GM12891 (cell line): ENCODE measurements at regions not wholly inside any gene's neighbourhood (a gene's known extent, or its start where the extent isn't known, plus 50 kb on each side); places are given as distances from the start of the nearest gene placed in this dataset.

ENCODE experiments used
- DNase-seq: peaks from one replicate; pipeline ENCODE4 v3.0.0; 2011; ENCODE audit warnings: low spot score; ENCODE audit not compliant: insufficient read length
- FAIRE-seq: peaks from 2 replicates; lab custom pipeline; 2011; peaks lifted over from hg19 to GRCh38; lab: Jason Lieb, UNC
- PAX5 ChIP-seq: IDR thresholded peaks from 2 replicates; pipeline ENCODE4 v1.6.1; 2011; ENCODE audit warnings: low read length, moderate library complexity, mild to moderate bottlenecking; ENCODE audit not compliant: insufficient read depth, severe bottlenecking
- POLR2A ChIP-seq: IDR thresholded peaks from 2 replicates; pipeline ENCODE4 v1.6.1; 2011; ENCODE audit warnings: low read depth, low read length, control low read depth
- POLR2AphosphoS5 ChIP-seq: IDR thresholded peaks from 2 replicates; pipeline ENCODE4 v1.6.1; 2011; ENCODE audit warnings: low read depth, low read length, control low read depth
- POU2F2 ChIP-seq: IDR thresholded peaks from 2 replicates; pipeline ENCODE4 v1.6.1; 2011; ENCODE audit warnings: low read depth, mild to moderate bottlenecking, control low read depth, low read length, moderate library complexity
- SPI1 ChIP-seq: IDR thresholded peaks from 2 replicates; pipeline ENCODE4 v1.6.1; 2011; ENCODE audit warnings: low read depth, low read length, control low read depth
- TAF1 ChIP-seq: IDR thresholded peaks from 2 replicates; pipeline ENCODE4 v1.6.1; 2011; ENCODE audit warnings: low read depth, low read length, control low read depth

GRCh38 chr5:126069329-126069728 lies 353.9 kb upstream of the GRAMD2B start:
- TF ChIP-seq TAF1 (no peak), POLR2AphosphoS5 (no peak), POU2F2 (no peak), SPI1 (no peak), POLR2A (no peak), PAX5 (no peak)
- DNase-seq (no peak), FAIRE-seq (no peak)

GRCh38 chr5:126070481-126070880 lies 352.7 kb upstream of the GRAMD2B start:
- TF ChIP-seq TAF1 (no peak), SPI1 (no peak), POLR2AphosphoS5 (no peak), POU2F2 (no peak), POLR2A (no peak), PAX5 (no peak)
- FAIRE-seq (no peak), DNase-seq (no peak)

- TF ChIP-seq PAX5 (no peak), POU2F2 (no peak), SPI1 (no peak), POLR2AphosphoS5 (no peak), TAF1 (no peak), POLR2A (no peak)
- FAIRE-seq (no peak), DNase-seq (no peak)
These were observed 348.7 kb upstream of the GRAMD2B start for GRCh38 chr5:126074538-126074937.

- no peak for FAIRE-seq
- DNase-seq = no peak
- TF ChIP-seq POLR2AphosphoS5 = no peak
- no peak for TF ChIP-seq TAF1
- TF ChIP-seq POLR2A = no peak
- TF ChIP-seq SPI1 = no peak
- no peak for TF ChIP-seq PAX5
- no peak for TF ChIP-seq POU2F2
These were observed 343.9 kb upstream of the GRAMD2B start for GRCh38 chr5:126079266-126079665.

GRCh38 chr5:126081209-126081608 lies 342.0 kb upstream of the GRAMD2B start:
- TF ChIP-seq POU2F2 (no peak), TAF1 (no peak), PAX5 (no peak), POLR2AphosphoS5 (no peak), POLR2A (no peak), SPI1 (no peak)
- no peak for FAIRE-seq
- no peak for DNase-seq

GRCh38 chr5:126093041-126093440 lies 330.2 kb upstream of the GRAMD2B start:
- DNase-seq (no peak), FAIRE-seq (no peak)
- TF ChIP-seq POU2F2 = no peak
- TF ChIP-seq SPI1 = no peak
- no peak for TF ChIP-seq PAX5
- TF ChIP-seq POLR2AphosphoS5 = no peak
- TF ChIP-seq TAF1 = no peak
- TF ChIP-seq POLR2A = no peak

GRCh38 chr5:126093718-126094117 lies 329.5 kb upstream of the GRAMD2B start:
- no peak for FAIRE-seq
- TF ChIP-seq TAF1 = no peak
- no peak for TF ChIP-seq POLR2AphosphoS5
- TF ChIP-seq SPI1 = no peak
- no peak for TF ChIP-seq POLR2A
- no peak for TF ChIP-seq POU2F2
- no peak for TF ChIP-seq PAX5
- DNase-seq = no peak

- TF ChIP-seq POU2F2 (no peak), PAX5 (no peak), SPI1 (no peak), TAF1 (no peak), POLR2AphosphoS5 (no peak), POLR2A (no peak)
- no peak for FAIRE-seq
- no peak for DNase-seq
These were observed 328.2 kb upstream of the GRAMD2B start for GRCh38 chr5:126094991-126095390.

- FAIRE-seq = no peak
- TF ChIP-seq POU2F2 (no peak), SPI1 (no peak), PAX5 (no peak), POLR2AphosphoS5 (no peak), POLR2A (no peak), TAF1 (no peak)
- no peak for DNase-seq
These were observed 326.7 kb upstream of the GRAMD2B start for GRCh38 chr5:126096442-126097006.

- TF ChIP-seq SPI1 (no peak), POU2F2 (no peak)
- DNase-seq (no peak), FAIRE-seq (no peak)
These were observed 325.3 kb upstream of the GRAMD2B start for GRCh38 chr5:126097876-126098275.
